OCI-LY1 (cell line): ENCODE measurements at regions not wholly inside any gene's neighbourhood (a gene's known extent, or its start where the extent isn't known, plus 50 kb on each side); places are given as distances from the start of the nearest gene placed in this dataset.

Source experiments
- EZH2 ChIP-seq: fragments of 200-600 bp; sonication (generic), shearing (Covaris generic); IDR thresholded peaks from 2 replicates; pipeline ENCODE4 v1.8.0; 2017; ENCODE audit warnings: borderline replicate concordance, mixed run types, mild to moderate bottlenecking, antibody characterized with exemption, low read length, moderate library complexity, mixed read lengths
- TF ChIP-seq, protein P1 (sequence below): fragments of 200-600 bp; sonication (generic), shearing (Covaris generic); IDR thresholded peaks from 2 replicates; pipeline ENCODE4 v1.5.1; 2017; ENCODE audit warnings: mild to moderate bottlenecking, antibody characterized with exemption, low read length, moderate library complexity, mixed read lengths

DNA sequence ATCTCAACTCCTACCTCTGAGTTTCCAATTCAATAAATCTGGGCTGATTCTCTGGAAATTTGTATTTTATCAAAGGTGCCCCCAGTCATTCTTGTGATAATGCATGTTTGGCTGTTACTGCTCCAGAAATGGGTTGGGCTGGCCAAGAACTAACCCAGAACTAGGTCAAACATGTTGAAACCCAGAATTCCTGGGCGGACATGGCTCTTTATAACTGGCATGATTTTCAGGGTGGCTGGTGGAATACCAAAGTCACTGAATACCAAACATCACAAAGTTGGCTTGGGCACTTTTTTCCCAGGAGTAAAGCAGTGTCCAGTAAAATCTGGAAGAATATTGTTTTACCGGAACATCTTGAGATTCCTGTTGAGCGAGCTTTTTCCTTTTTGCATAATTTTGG, 89.4 kb upstream of the S1PR1 start:
- TF ChIP-seq, protein P1, sequence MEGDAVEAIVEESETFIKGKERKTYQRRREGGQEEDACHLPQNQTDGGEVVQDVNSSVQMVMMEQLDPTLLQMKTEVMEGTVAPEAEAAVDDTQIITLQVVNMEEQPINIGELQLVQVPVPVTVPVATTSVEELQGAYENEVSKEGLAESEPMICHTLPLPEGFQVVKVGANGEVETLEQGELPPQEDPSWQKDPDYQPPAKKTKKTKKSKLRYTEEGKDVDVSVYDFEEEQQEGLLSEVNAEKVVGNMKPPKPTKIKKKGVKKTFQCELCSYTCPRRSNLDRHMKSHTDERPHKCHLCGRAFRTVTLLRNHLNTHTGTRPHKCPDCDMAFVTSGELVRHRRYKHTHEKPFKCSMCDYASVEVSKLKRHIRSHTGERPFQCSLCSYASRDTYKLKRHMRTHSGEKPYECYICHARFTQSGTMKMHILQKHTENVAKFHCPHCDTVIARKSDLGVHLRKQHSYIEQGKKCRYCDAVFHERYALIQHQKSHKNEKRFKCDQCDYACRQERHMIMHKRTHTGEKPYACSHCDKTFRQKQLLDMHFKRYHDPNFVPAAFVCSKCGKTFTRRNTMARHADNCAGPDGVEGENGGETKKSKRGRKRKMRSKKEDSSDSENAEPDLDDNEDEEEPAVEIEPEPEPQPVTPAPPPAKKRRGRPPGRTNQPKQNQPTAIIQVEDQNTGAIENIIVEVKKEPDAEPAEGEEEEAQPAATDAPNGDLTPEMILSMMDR, result no peak
- TF ChIP-seq EZH2, result no peak
